ENCODE measurements at regions not wholly inside any gene's neighbourhood (a gene's known extent, or its start where the extent isn't known, plus 50 kb on each side); places are given as distances from the start of the nearest gene placed in this dataset.
"Not testable (repeated sequence)": the region's sequence is repeated elsewhere in the genome, so short reads cannot be mapped to it uniquely, and the experiment has no call there.

DNA sequence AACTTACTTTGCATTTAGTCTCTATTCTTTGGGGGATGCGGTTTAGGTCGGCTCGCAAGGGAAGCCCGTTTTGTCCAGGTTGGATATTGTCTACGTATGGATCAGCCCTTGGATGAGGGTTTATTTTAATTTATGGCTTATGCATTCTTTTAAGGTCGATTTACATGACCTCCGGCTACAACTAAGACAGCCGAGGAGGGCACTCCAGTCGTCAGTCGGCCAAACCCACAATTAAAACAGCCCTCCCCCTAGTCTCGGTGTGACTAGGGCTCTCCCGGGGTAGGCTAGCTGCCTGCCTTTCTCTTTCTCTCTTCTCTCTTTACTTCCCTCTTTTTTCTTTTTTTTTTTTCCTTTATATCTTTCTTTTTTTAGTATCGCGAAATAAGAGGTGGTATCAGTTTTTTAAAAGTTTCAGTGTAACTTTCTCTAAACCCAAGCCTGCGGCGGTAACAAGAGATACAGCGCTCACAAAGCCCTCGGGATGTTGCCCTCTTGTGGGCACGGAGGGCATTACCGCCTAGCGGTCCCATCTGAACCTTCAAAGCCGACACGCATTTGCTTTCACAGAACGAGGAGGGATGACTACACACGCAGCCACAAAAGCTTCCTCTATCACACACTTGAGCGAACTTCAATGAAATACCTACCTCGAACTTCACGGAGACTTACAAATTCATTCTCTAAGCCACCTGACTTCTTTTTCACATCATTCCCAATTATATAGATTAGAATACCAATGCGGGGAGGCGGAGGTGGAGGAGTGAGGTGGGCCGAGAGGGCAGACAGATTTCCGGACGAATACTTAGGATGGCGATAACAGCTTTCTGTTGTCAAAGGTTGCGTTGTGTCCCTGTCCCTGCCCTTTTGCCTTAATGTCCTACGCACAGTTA lies 132.3 kb upstream of the C11orf58 start:
- peak in 2 of 3 donors; percentile 95 to 97 for DNase-seq (ENCODE audit: low read depth in 3 of 3, low spot score in 2 of 3)

DNA sequence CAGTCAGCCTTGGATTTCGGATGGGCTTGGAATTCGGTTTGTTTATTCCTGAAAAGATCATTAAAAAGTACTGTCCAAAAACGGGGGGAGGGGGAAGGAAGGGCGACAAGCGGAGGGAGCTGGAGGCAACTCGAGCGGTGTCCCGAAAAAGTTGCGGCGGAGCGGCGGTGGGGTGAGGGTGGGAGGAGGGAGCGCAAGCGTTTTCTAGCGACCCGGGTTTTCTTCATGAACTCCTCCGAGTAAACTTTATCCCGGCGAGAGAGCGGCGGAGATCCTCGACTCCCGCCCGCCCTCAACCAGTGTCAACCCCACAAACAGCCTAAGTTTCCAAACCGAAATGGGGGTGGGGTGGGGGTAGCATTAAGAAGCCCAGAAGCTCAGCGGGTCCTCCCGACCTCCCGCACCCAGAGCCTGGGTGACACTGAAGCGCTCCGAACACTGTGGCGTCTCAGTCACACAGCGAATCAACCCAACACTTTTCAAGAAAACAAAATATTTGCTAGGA lies 133.0 kb upstream of the C11orf58 start:
- no peak for DNase-seq (ENCODE audit: low read depth in 3 of 3, low spot score in 2 of 3)

DNA sequence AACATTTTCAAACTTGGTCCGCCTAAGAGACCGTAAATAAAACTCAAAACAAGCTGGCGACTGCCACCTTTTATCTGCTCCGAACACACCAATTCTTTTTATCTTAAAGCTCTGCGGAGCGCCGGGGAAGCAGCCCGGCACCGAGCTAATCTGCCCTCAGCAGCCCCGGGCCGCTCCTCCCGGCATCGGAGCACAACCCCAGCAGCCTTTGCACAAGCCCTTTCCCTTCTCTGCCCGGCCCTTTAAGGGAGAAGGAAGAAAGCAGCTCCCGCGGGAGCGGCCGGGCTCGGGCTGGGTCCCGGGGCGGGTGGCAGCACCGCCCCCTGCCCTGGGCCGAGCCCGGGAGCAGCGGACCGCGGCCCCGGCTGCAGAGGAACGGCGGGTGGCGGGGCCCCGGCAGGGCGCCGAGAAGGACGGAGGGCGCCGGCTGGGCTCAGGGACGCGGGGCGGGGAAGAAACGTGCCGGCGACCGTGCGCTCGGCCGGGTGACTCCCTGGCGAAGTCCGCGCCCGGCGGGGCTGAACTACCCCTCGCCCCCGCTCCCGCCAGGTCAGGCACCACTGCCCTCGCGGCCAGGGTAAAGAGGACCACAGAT lies 133.6 kb upstream of the C11orf58 start:
- no peak for DNase-seq (ENCODE audit: low read depth in 3 of 3, low spot score in 2 of 3)

DNA sequence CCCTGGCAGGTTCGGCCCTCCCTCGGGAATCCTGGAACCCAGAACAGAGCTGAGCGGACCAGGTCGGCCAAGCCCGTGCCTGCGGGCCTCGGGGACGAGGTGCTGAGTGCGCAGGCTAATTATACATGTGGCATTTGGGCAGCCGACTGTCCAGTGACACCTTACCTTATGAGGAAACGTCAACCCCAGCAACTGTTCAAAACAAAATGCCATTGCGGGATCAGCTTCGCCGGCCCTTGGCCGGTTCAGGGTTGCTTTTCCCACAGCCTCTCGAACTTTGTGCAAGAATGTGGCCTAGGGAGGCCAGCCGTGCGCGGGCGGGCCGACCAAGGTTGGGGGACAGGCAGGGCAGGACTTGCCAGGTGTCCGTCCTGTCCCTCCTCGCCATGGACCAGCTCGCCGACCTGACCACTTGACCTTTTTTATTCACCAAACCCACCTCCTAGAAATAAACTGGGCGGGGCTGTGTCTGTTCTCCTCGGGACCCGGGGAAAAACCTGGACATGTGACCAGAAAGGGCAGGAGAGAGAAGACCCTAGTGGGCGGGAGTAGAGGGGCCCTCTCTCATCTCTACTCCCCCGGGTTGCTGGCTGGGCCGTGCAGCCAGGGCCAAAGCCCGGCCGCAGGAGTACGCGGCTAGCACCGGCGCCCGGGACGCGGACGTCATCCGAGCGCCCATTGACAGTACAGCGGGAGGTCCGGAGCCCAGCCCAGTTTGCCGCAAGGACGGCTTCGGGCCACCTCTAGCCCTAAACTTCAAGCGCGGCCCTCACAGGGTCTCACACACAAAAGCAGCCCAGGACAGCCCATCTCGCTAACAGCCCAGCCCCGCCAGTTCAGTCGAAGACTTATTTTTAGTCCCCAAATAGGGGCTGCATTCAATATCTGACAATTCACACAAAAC lies 134.3 kb upstream of the C11orf58 start:
- no peak for DNase-seq (ENCODE audit: low read depth in 3 of 3, low spot score in 2 of 3)

DNA sequence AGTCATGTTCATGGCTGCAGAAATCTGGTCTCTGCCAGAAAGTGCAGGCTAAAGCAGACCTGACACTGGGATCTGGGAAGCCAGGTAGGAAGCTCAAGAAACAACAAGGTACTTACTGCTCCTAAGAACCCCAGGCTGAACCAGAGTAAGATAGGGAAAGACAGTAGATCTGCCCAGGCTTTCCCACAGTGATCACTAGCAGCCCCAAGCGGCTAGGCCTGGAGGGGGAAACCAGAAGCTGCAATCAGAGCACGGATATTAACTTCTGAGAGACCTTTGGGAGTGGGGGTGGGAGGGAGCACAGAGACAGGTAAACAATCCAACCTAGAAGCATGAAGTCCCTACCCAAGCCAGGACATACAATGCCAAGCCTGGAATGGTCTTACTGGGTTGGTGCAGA lies 135.2 kb upstream of the C11orf58 start:
- DNase-seq (ENCODE audit: low read depth in 3 of 3, low spot score in 2 of 3) = no peak

DNA sequence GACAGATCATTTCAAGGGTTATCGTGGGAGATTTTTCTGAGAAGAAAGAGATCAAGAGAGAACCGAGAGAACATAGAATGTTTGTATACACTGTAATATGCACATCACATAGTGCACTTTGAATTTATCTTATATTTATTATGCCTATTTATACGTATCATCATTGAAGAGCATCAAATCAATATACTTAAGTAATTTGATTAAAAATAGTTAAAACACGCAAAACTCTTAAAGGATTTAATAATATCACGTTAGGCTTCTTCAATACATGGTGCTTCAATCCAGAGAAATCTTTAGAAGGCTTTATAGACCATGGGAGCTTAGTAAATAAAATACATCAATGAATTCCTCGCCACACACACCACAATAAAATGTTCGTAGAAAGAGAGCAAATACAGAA lies 139.5 kb upstream of the C11orf58 start:
- no peak for DNase-seq (ENCODE audit: low read depth in 3 of 3, low spot score in 2 of 3)

DNA sequence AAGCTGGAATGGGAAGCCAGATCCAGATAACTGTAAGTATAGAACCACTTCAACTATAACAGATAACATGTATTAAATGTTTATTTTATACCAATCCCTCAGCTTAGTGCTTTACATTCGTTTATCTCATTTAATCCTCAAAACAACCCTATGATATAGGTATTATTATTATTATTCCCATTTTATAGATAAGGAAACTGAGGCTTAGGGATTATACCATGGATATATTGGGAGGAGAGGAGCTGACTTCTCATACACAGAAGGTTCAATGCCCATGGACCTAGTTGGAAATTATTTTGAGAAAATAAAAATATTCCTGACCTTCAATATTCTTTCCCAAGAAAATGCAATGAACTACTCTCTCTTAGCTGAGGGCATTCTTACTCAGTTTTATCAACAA lies 140.4 kb upstream of the C11orf58 start:
- no peak for DNase-seq (ENCODE audit: low read depth in 3 of 3, low spot score in 2 of 3)

DNA sequence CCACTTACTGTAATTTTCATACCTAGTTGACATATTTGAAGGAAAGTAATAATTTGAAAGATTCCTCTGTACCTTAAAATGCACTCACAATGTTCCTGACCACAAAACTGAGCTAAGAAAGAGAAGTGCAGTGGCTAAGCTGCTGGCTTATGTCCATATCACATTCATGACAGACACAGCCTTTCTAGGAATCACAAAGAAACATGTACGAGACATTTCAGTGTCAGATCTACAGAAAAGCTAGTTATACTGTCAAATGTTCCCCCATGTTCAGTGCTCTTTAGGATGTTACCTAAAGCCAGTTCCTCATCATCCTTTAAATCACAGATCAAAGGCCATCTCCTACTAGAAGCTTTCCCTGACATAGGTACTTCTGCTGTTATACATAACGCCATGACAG lies 142.2 kb upstream of the C11orf58 start:
- no peak for DNase-seq (ENCODE audit: low read depth in 3 of 3, low spot score in 2 of 3)

DNA sequence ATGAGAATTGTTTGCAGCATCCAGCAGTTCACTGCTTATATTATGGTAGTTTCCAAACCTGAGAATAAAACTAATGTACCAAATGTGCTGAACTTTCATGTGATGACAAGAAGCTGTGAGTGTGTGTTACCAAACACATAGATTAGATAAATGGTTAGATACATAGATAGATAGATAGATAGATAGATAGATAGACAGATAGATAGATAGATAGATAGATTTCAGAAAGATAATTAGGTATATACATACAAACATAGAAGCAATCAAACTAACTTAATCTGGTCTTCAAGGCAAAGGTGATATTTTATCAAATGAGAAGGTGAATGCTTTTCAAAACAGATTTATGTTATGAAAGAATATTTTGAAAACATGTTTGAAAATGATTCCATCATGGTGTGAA lies 147.3 kb upstream of the C11orf58 start:
- no peak for DNase-seq (ENCODE audit: low read depth in 3 of 3, low spot score in 2 of 3)

DNA sequence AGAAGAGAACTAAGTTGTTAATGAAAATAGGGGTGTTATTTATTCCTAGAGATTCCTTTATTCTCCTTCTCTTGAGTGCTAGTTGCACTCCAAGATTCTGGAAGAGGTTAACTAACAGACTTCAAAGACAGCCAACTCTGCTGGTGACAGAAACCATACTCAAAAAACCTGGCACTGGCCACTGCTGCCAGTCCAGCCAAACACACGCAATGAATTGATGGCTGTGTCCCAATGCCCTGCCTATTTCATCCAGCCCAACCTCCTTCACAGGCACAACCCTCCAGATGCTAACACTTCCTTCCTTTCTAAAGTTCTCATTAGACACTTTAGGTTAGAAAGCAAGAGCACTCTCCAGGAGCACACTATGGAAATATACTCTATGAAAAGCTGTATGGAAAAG lies 150.8 kb upstream of the C11orf58 start:
- no peak for DNase-seq (ENCODE audit: low read depth in 3 of 3, low spot score in 2 of 3)

DNA sequence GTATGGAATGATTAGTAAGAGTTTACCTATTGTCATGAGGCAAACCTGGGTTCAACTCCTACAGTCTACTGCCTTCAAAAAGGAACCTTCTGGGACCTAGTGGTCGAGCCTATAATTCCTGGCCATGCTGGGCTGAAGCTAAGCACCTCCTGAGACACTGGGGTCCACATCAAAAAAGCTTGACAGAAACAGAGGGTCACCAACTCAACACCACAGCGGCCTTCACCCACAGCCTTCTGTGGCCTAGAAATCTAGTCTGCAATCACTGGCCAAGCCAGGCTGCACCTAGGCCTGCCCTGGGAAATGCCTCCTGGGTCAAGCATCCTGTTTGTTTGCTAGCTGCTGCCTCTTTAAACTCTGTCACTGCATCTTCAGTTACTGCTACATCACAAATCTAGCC lies 153.9 kb upstream of the C11orf58 start:
- DNase-seq (ENCODE audit: low read depth in 3 of 3, low spot score in 2 of 3) = no peak

DNA sequence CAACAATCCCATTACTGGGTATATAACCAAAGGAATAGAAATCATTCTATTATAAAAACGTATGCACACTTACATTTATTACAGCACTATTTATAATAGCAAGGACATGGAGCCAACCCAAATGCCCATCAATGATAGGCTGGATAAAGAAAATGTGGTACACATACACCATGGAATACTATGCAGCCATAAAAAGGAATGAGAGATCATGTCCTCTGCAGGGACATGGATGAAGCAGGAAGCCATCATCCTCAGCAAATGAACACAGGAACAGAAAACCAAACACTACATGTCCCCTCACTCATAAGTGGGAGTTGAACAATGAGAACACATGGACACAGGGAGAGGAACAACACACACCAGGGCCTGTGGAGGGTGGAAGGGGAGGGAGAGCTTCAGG lies 157.4 kb upstream of the C11orf58 start:
- not testable (repeated sequence) for DNase-seq (ENCODE audit: low read depth in 3 of 3, low spot score in 2 of 3)

DNA sequence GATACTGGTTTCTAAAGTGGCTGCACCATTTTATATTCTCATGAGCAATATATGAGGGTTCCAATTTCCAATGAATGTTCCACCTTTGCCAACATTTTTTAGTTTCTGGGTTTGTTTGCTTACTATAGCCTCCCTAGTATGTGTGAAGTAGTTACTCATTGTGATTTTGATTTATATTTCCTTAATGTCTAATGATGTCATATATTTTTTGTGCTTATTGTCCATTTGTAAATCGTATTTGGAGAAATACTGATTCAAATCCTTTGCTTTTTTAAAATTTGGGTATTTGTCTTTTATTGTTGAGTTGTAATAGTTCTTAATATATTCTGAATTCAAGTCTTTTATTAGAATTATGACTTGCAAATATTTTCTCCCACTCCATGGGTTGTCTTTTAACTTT lies 161.0 kb upstream of the C11orf58 start:
- DNase-seq (ENCODE audit: low read depth in 3 of 3, low spot score in 2 of 3) = no peak

DNA sequence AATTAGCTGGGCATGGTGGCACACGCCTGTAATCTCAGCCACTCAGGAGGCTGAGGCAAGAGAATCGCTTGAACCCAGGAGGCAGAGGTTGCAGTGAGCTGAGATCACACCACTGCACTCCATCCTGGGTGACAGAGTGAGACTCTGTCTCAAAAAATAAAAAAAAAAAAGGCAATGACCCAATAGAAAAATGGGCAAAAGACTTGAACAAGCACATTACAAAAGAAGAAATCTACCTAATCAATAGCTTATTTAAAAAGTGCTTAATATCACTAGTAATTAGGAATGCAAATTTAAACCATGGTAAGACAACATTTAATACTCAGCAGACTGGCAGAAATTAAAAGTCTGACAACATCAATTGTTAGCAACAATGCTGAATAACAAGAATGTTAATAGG lies 163.6 kb upstream of the C11orf58 start:
- DNase-seq (ENCODE audit: low read depth in 3 of 3, low spot score in 2 of 3) = not testable (repeated sequence)

DNA sequence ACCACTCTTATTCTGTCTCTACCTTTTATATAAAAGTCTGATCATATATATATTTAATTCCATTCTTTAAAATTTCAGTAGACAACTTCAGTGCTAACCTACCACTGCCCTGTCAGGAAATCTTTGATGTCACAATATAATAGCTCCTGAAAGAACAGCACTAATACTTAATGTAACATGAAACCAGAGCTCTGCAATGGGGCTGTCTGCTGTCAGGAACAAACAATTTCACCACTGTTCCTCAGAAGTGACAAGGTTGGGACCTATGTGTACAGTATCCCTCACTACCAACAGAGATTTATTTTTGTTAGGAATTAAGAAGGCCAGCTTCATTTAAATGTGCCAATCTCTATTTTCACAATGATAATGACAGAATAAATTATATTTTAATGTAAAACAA lies 165.5 kb upstream of the C11orf58 start:
- DNase-seq (ENCODE audit: low read depth in 3 of 3, low spot score in 2 of 3) = no peak

DNA sequence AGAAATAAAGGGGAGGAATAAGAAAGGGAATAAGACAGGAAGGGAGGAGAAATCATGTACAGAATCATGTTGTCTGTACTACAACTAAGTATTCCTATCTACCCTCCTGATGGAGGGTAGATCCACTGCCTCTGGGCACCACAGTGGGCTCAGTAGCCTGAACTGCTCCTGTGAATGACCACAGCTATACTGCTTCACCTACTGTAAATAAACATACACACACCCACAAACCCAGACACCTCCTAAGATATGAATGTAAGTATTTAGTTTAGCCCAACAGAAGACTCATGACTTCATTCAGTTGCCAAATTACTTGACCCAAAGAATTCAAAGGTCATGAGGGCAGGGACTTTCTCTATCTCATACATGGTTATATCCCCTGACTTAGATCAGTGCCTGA lies 177.3 kb upstream of the C11orf58 start:
- DNase-seq (ENCODE audit: low read depth in 3 of 3, low spot score in 2 of 3) = no peak

DNA sequence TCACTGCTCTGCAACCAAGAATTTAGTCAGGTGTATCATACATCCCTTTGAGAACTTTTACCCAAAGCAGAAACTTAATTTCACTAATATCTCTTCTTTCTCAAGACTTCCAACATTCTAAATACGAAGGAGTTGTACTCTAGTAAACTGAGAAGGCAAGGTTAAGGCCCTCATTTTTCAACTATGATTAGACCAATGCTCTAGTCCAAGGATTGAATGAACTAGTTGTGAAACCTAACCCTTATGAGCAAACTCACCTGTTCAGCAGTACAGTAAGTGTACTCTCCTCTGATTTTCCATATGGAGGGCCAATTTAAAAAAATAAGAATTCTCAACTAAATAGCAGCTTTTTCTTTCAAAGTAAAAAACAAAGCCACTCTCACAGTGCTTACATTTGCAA lies 180.0 kb upstream of the C11orf58 start:
- DNase-seq (ENCODE audit: low read depth in 3 of 3, low spot score in 2 of 3) = no peak

DNA sequence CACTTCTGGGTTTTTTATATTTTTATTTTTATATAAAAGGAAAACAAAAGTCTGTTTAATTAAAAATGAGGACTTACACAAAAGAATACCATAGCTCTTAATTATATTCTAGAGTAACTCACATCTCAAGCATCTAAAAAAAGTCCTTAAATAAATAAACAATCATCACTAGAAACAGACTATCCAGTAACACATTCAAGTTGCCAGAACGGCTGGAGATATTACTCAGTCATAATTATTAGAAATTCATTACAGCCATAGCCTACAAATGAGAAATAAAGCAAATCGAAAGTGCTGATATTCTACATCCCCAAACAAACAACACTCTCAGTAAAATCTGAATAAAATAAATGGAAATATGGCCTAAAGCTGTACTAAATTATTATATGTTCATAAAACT lies 182.5 kb upstream of the C11orf58 start:
- no peak for DNase-seq (ENCODE audit: low read depth in 3 of 3, low spot score in 2 of 3)

DNA sequence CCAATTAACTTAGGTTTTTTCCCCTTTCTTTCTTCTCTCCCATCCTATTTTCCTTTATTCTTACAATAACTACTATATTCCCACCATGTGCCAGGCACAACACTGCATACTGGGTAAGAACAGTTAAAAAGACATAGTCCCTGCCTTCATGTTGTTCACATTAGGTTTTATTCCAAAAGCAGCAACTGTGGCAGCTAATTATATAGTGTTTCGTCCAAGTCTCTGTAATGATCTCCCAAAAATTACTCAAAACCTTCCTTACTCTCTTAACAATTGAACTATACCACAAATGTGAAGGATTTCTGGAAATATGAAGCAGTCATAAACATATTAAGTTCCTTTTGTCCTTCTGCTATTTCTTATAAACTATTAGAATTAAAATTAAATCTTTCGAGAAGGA lies 184.1 kb upstream of the C11orf58 start:
- DNase-seq (ENCODE audit: low read depth in 3 of 3, low spot score in 2 of 3) = no peak

DNA sequence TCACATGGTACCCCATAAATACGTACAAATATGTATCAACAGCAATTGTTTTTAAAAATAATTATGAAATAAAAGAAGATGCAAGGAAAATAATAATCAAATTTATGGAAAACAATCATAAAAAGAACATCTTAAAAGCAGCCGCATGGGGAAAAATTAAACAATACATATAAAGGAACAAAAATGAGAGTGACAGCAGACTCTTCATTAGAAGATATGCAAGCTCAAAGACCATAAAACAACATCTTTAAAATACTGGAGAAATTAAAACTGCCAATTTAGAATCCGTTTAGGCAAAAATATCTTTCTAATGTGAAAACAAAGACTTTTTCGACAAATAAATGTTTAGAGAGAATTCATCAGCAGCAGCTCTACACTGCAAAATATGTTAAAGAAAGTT lies 190.6 kb upstream of the C11orf58 start:
- DNase-seq (ENCODE audit: low read depth in 3 of 3, low spot score in 2 of 3) = no peak

DNA sequence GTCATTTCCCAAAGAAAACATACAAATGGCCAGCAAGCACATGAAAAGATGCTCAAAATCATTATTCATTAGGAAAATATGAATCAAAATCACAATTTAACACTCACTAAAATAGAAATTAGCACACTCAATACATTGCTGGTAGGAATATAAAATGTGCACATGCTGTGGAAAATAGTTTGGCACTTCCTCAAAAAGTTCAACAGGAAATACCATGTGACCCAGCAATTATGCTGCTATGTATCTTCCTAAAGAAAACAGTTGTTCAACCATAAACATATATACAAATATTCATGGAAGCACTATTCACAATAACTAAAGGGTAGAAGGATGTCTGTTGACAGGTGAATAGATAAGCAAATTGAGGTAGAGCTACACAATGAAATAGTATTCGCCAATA lies 187.3 kb upstream of the SOX6 start:
- DNase-seq (ENCODE audit: low read depth in 3 of 3, low spot score in 2 of 3) = no peak

All from right renal cortex interstitium (tissue), 3 donors.